ENCODE measurements at regions not wholly inside any gene's neighbourhood (a gene's known extent, or its start where the extent isn't known, plus 50 kb on each side); places are given as distances from the start of the nearest gene placed in this dataset.

- no peak for DNase-seq
These were observed 266.9 kb downstream of the GLI2 start for GRCh38 chr2:121002597-121002996.

DNA sequence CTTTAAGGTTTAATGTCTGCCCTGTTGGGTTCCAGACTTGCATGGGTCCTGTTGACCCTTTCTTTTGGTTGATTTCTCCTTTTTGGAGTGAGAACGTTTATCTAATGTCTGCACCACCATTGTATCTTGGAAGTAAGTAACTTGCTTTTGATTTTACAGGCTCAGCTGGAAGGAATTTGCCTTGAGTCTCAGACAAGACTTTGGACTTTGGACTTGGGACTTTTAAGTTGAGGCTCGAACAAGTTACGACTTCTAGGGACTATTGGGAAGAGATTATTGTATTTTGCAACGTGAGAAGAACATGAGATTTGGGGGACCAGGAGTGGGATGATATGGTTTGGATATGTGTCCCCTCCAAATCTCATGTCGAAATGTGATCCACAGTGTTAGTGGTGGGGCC, 267.7 kb downstream of the GLI2 start:
- no peak for DNase-seq

DNA sequence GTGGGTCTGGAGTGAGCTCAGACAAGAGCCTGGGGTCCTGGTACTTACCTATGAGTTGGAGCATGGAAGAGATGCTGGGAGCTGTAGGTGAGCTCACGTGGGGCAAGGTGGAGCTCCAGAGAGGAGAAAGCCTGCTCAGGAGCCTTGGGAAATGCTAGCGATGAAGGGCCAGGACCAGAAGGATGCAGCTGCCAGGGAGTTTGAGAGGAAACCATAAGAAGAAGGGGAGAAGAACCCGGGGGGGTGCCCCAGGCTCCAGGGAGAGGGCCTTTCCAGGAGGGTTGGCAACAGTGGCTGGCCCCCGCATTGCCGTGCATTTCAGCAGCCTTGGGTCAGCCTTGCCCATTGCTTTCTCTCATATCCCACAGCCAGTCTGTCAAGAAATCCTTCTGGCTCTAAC, 268.7 kb downstream of the GLI2 start:
- DNase-seq = no peak

GRCh38 chr2:121004950-121005349, 269.3 kb downstream of the GLI2 start:
- DNase-seq = no peak

DNA sequence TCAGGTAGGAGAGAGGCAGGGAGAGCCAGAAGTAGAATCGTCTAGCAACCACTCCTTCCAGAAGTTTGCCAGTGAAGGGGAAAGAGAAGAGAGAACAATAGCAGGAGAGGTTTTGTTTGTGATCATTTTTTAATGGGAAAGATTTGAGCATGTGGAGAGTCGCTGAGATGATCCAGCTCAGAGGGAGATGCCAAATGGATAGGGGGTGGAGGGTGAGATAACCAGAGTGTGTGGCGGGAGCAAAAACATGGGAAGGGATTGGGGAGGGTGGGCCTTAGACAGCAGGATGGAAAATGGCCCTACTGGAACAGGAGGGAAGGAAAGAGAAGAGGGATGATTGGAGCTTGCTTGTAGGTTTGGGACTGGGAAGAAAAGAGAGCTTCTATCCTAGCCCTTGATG, 269.8 kb downstream of the GLI2 start:
- no peak for DNase-seq

DNA sequence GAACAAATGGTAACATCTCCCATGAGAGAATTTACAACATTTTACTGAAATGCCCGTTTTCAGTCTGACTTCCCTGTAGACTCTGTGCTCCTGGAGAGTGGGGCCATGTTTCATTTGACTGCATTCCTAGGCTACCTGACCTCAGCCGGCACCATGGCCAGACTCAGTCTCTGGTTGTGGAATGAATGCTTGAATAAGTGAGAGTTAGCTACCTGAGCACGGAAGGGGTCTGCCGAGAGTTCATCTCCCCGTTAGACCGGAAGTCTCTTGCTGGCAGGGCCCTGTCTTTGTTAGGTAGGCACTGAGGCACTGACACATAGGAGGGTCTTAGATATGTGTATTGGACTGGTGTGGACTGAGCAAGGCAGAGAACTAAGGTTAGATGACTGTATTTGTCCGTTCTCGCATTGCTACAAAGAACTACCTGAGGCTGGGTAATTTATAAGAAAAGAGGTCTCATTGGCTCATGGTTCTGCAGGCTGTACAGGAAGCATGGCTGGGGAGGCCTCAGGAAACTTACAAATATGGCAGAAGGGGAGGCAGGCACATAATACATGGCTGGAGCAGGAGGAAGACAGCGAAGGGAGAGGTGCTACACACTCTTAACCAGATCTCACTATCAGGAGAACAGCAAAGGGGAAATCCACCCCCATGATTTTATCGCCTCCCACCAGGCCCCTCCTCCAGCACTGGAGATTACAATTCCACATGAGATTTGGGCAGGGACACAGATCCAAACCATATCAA, 271.2 kb downstream of the GLI2 start:
- DNase-seq = no peak

- no peak for DNase-seq
These were observed 271.8 kb downstream of the GLI2 start for GRCh38 chr2:121007490-121007853.

DNA sequence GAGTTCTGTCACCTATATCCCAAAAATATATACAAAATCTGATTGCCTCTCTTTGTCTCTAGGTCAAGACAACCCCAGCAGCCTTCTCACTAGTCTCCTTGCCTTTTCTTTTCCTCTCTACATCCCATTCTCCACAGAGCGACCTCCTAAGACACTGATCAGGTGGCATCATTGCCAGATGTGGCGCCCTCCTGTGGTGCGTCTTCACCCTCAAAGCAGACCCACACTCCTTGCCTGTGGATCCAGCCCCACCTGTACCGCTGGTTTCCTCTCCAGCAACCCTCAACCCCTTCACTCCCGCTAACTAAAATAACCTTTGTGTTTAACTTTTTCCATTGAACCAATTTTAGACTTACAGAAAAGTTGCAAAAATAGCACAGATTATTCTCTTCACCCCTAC, 273.3 kb downstream of the GLI2 start:
- no peak for DNase-seq

DNA sequence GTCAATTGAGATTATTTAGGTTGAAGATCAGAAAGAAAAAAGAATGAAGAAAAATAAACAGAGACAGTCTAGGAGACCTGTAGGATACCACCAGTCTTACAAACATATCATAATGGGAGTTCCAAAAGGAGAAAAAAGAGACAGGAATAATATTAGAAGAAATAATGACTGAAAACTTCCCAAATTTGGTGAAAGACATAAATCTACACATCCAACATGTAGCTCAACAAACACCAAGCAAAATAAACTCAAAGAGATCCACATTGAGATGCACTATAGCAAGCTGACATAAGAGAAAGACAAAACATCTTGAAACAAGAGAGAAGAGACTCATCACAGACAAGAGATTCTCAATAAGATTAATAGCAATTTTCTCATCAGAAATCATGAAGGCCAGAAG, 274.0 kb downstream of the TFCP2L1 start:
- no peak for DNase-seq

GRCh38 chr2:121014876-121015275, 270.1 kb downstream of the TFCP2L1 start:
- DNase-seq = no peak

DNA sequence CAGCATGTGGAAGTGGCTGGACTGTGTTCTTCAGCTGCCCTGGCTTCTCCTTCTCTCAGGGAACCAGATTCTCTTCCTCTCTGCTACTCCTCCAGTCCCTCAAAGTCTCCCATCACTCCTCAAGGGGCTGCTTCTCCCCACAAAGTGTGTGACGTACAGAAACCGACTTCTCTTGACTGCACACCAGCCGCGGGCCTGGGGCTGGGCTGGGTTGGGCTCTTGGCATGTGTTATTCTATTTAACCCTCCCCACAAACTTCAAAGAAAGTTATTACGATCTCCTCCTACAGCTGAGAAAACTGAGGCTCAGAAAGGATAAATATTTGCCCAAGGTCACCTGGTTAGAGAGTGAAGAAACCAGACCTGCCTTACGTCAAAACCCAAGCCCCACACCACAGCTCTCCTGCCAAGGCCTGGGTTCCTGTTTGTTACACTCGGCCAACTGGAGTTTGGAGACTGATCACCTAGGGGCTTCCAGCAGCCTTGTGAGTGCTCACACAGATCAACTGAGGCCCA, 269.0 kb downstream of the TFCP2L1 start:
- no peak for DNase-seq

DNA sequence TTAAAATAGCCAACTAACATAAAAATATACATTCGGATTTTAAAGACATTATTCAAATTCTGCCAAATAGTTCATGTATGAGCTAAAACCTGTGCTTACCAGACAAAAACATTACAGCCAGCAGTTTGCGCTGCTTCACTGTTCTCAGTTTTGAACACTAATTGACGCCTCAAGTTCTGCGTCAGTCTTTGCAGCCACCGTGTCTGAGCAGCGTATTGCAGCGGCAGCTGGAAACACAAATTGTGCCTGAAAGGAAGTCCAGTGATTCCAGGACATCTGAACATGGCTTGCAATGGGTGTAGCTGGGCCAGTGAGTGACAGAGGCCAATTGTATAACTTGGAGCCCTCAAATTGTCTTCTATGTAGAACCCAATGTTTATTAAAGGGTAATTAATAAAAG, 267.6 kb downstream of the TFCP2L1 start:
- DNase-seq = no peak

- no peak for DNase-seq
These were observed 266.6 kb downstream of the TFCP2L1 start for GRCh38 chr2:121018136-121019061.

DNA sequence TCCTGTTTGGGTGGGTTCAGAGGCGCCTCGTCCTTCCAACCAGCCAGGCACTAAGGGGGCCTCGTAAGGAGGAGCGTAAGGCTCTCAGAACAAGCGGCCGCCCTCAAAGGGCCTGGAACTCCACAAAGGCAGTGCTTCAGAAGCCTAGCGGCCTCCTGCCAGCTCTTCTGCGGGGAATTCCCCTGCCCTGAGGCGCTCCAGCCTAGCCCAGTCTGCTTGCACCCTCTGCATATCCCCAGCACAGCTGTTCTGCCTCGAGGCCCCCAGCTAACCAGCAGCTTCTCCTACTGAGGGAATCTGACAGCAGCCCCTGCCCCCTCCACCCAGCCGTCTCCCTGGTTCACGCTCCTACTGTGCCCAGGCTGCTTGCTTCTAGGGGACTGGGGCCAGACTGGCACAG, 265.9 kb downstream of the TFCP2L1 start:
- DNase-seq = no peak

DNA sequence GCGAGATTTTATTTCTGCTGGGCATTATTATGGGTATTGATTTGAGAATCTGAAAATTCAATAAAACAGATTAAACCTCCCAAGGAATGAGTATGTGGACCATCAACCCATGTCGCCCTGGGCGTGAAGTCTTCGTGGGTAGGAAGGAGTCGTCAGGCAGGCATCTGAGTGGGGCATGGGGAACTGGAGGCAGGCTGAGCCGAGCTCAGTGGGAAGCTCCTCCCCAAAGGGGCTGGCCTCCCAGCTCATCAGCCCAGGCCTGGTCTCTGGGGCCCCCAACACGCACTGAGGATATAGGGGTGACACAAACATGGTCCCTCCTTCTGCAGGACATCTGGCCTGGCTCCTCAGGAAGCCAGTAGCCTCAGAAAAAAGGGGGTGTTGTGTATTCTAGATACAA, 265.2 kb downstream of the TFCP2L1 start:
- no peak for DNase-seq

- no peak for DNase-seq
These were observed 263.3 kb downstream of the TFCP2L1 start for GRCh38 chr2:121021685-121022084.

DNA sequence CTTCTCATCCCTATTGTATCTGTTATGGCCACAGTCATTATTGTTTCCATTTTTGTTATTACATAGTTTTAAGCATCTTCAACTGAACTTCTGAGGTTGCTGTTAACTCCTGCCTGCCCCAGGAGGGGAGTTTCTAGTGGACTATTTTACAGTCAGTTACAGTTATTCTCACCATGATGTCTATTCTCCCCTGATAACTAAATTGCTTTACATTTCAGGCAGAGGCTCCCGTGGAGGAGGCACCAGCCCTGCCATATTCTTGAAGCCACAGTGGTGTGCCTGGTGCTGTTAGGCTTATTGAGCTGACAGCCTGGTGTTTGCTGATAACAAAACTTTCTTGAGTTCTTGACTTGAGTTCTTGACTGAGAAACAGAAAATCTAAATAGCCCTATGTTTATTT, 256.4 kb downstream of the TFCP2L1 start:
- no peak for DNase-seq

DNA sequence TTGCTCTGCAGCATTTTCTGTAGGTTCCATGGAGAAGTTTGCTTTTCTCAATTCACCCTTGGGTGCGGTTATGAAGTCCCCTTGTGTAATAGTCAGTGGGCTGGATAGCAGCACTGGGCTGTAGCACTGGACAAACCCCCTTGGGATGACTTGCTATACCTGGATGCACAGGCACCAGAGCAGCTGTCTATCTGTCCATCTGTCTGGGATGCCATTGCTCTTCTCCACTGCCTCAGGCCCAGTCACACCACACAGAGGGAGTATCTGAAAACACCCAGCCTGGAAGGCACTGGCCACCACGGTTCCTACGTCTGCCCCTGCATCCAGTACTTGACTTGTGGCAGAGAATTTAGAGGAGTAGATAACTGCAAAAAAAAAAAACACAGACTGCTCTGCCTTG, 254.5 kb downstream of the TFCP2L1 start:
- no peak for DNase-seq

DNA sequence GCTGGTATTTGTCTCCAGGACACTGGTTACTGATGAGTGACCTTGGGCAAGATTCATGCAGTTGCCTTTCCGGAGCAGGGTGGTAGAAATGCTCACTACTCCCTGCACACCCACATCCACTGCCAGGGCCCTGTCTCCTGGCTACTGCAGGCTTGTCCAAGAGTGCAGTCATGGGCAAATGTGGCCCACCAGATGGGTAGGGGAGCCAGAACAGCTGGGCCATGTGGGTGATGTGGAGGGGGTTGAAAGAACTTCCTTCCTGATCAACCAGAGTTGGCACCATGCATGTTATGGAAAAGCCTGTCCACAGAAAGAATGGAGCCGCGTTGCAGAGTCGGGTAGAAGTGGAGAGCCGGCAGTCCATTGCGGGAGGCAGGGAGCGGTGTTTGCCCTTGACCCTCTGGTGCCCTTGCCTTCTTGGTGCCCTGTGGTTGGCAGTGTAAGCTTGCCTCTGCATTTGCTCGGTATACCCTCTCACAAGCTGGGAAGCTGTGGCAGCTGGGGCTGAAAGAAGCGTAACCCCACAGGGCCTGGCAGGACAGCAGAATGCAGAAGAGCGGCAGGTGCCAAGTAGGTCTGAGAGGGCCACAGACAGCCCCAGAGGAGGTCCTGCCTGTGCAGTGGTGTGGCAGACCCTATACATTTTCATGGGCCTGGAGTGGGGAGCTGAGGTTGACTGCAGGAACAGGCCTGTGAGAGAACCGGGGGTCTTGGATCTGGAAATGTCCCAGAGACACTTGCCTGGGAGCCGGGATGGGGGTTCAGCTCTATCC, 253.2 kb downstream of the TFCP2L1 start:
- DNase-seq = no peak

DNA sequence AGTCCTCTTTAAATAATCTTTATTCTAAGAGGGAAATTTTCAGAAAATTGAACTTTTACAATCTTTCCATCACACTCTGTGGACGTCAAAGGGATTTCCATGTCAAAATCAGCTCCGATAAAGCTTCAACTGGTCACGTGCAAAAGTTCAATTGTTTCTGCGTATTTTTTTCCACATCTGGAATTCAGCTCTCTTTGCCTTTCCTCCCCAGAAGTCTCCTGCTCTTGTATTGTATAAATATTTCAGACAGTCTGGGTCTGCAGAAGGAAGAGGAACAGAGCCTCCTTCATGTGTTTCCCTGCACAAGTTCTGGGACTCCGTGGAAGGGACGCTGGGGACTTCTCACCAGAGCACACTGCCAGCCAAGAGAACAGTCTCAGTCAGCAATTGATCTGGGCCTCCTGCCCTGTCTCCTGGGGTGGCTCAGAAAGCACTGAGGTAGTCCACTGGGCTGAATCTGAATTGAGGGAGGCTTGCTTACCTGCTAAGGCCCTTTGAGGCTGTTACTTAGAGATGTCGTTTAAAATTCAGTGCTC, 251.5 kb downstream of the TFCP2L1 start:
- no peak for DNase-seq

GRCh38 chr2:121034551-121034950, 250.5 kb downstream of the TFCP2L1 start:
- DNase-seq = no peak

DNA sequence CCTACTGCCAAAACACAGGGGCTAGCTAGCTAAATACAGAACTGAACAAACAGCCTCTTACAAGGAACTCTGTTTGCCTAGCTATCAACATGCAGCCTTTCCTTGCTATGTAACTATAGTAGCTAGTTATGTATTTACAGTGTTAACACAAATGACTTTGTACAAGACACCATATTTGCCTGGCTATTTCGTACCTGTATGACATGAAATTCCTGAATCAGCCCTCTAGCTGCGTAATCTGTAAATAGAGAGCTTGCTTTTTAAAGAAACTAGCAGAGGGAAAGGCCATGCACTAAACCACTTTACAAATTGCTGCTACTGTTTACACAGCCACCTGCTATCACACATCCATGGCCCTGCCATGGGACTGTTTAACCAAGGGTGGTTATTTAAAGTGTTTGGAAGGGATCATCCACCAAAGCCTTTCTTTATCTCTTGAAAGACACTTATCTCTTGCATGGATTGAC, 248.7 kb downstream of the TFCP2L1 start:
- no peak for DNase-seq

GRCh38 chr2:121037480-121037879, 247.5 kb downstream of the TFCP2L1 start:
- DNase-seq = no peak

Data from activated CD4-positive, alpha-beta T cell treated with anti-CD3 and anti-CD28 coated beads for 1 hour (primary cell).